Kidney epithelial cell (primary cell): ENCODE measurements at regions not wholly inside any gene's neighbourhood (a gene's known extent, or its start where the extent isn't known, plus 50 kb on each side); places are given as distances from the start of the nearest gene placed in this dataset.

Experiments
- DNase-seq: peaks from one replicate; pipeline ENCODE4 v3.0.0-alpha.2; 2010; ENCODE audit warnings: low read depth
- H3K27me3 ChIP-seq: 2 replicates; pipeline ENCODE4 v1.6.0; 2011; ENCODE audit warnings: low read length; ENCODE audit not compliant: control insufficient read depth, insufficient read depth
- H3K36me3 ChIP-seq: 2 replicates; pipeline ENCODE4 v1.5.1; 2011; ENCODE audit warnings: low read length; ENCODE audit not compliant: control insufficient read depth, insufficient read depth
- H3K4me3 ChIP-seq: 2 replicates; pipeline ENCODE4 v1.5.1; 2011; ENCODE audit warnings: low read depth, mild to moderate bottlenecking, control low read depth, low read length
- CTCF ChIP-seq: IDR thresholded peaks from 2 replicates; pipeline ENCODE4 v1.5.1; 2011; ENCODE audit warnings: mild to moderate bottlenecking, moderate library complexity, low read length, control low read depth, inconsistent platforms; ENCODE audit not compliant: insufficient read depth, poor library complexity, severe bottlenecking

GRCh38 chr1:239897458-239897857 is 194.2 kb upstream of the FMN2 start:
- Histone ChIP-seq H3K36me3 (no peaks in the 10 kb centered on the region), H3K27me3 (no peaks in the 10 kb centered on the region), H3K4me3 (no peak overlapping the region)
- DNase-seq: no peak
- TF ChIP-seq CTCF: no peak

DNA sequence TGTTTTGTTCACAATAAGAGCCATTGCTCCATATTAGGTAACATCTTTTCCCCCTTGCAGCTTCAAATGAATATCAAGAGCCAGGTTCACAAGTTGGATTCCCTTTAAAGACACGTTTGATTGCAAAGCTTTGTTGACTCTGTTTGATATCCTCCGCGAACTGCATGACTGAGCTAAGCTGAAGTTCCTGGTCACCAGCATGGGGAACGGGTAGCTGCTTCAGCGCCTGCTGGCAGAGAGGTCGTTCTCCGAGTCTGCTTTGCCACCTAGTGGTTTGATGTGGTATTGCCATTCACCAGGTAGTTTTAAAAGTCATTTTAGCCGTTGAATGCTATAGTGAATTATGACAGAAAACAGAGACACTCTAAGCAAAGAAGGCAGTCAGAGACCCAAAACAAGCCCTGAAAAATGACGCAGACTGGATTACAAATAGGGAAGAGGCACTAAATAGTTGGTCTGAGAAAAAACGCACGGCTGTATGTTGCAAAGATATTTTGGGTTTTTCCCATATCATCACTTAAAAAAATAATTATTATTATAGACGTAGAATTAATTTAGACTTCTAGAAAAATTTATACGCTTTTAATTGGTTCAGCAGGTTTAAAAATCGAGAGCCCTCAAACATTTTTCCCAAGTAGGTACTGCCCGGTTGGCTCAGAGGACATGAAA is 193.5 kb upstream of the FMN2 start:
- Histone ChIP-seq H3K4me3 (no peak overlapping the region), H3K36me3 (no peaks in the 10 kb centered on the region), H3K27me3 (no peaks in the 10 kb centered on the region)
- TF ChIP-seq CTCF: peak; percentile 90
- DNase-seq: peak; percentile 61

DNA sequence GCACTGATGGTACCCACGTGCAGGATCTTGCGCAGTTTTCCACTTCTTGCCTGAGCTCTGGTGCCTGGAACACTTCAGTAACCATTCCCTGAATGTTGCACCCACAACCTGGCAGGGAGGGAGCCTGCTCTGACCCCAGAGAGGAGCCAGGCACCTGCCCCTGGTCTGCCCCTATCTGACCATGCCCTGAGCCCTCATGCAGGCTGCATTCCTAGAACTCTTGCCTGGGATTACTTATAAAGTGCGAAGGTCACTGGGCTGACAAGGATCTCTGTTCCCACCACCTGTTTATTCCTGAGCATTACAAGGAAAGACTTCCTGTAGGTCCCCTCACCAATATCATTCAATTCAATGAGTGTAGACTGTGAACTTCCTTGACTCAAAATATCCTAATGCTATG is 191.9 kb upstream of the FMN2 start:
- TF ChIP-seq CTCF: no peak
- H3K36me3 ChIP-seq: no peaks in the 10 kb centered on the region
- H3K27me3 ChIP-seq: no peaks in the 10 kb centered on the region
- no peak for DNase-seq
- H3K4me3 ChIP-seq: no peak overlapping the region

- Histone ChIP-seq H3K4me3 (no peak overlapping the region), H3K36me3 (no peaks in the 10 kb centered on the region), H3K27me3 (no peaks in the 10 kb centered on the region)
- TF ChIP-seq CTCF: no peak
- no peak for DNase-seq
Measured at GRCh38 chr1:239906394-239906793, 185.3 kb upstream of the FMN2 start.

- DNase-seq: no peak
- H3K36me3 ChIP-seq: no peaks in the 10 kb centered on the region
- H3K4me3 ChIP-seq: no peak overlapping the region
- no peaks in the 10 kb centered on the region for H3K27me3 ChIP-seq
- TF ChIP-seq CTCF: no peak
Measured at GRCh38 chr1:239909898-239910297, 181.8 kb upstream of the FMN2 start.

GRCh38 chr1:239912471-239912870 is 179.2 kb upstream of the FMN2 start:
- H3K36me3 ChIP-seq: no peaks in the 10 kb centered on the region
- TF ChIP-seq CTCF: no peak
- no peak for DNase-seq
- H3K4me3 ChIP-seq: no peak overlapping the region
- H3K27me3 ChIP-seq: no peaks in the 10 kb centered on the region
